GM19099 (cell line): ENCODE measurements at regions not wholly inside any gene's neighbourhood (a gene's known extent, or its start where the extent isn't known, plus 50 kb on each side); places are given as distances from the start of the nearest gene placed in this dataset.

Experiments
- POLR2A ChIP-seq: IDR thresholded peaks from 3 replicates; pipeline ENCODE4 v1.6.1; 2011; ENCODE audit warnings: low read depth; ENCODE audit not compliant: insufficient read length; ENCODE audit errors: extremely low read depth

DNA sequence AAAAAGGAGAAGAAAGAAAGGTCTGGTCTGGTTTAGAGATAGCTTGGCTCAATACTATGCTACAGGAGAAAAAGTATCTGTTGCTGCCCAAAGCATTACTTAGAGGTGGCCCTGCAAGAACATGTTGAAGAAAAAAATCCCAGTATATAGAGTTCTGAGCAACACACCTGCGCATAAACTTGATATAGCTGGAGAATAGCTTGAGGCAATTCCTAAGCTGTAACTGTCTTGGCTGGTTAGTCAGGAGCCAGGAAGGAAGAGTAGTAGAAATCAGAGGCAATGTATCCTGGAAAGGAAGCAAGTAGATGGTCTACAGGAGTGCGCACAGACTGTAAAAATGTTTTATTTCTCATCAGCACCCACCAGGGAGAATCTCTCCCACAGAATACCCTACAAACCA lies 209.7 kb downstream of the SLITRK1 start:
- TF ChIP-seq POLR2A: no peak

DNA sequence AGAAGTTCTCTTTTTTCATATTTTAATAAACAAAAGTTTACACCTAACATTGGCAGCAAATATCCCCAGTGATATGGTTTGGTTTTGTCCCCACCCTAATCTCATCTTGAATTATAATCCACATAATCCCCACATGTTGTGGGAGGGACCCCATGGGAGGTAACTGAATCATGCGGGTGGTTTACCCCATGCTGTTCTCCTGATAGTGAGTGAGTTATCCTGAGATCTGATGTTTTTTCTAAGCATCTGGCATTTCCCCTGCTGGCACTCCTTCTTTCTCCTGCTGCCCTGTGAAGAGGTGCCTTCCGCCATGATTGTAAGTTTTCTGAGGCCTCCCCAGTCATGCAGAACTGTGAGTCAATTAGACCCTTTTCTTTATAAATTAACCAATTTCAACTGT lies 214.7 kb downstream of the SLITRK1 start:
- TF ChIP-seq POLR2A: no peak

DNA sequence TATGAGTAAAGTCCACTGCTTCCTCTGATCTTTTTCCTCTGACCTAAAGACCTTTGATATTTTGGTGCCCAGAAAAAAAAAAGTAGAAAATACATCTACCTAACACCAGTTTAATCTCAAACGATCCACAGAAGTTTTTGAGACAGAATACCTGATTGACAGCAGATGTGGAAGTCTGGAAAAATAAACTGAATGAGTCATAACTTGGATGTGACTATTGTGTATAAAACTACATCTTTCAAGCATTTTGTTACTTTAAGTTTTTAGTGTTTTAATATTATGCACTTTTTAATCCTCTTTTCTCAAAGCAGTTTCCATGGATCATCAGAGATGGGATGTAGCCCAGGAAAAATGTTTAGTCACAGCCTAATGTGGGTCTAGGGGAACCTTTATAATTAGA lies 216.1 kb downstream of the SLITRK1 start:
- no peak for TF ChIP-seq POLR2A

DNA sequence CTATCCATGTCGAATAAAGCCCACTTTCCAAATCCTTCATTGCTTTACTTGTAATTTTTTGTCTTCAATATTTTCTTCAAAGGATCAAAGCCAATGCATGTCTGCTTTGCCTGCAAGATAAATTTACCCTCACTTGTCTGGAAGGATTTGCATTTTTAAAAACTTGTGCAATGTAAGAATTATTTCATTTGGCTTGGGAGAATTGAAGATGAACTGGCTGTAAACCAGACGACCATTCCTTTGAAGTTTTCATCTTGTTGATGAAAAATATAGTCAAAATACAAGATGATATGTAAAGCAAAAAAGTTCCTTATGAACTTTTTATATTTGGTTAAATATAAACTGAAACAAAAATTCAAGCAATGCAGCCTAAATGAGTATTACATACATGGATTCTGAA lies 225.0 kb downstream of the SLITRK1 start:
- TF ChIP-seq POLR2A: no peak

DNA sequence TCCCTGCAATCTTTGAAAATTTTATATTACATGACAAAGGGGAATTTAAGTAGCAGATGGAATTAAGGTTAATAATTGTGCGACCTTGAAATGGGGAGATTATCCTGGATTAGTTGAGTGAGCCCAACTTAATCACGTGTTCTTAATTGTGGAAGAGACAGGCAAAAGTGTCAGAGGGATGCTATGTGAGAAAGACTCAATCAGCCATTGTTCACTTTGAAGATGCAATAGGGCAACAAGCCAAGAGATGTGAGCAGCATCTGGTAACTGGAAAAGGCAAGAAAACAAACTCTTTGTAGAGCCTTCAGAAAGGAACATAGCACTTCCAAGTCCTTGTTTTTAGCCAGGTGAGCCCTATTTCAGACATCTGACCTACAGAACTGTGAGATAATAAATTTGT lies 247.7 kb downstream of the SLITRK1 start:
- no peak for TF ChIP-seq POLR2A

DNA sequence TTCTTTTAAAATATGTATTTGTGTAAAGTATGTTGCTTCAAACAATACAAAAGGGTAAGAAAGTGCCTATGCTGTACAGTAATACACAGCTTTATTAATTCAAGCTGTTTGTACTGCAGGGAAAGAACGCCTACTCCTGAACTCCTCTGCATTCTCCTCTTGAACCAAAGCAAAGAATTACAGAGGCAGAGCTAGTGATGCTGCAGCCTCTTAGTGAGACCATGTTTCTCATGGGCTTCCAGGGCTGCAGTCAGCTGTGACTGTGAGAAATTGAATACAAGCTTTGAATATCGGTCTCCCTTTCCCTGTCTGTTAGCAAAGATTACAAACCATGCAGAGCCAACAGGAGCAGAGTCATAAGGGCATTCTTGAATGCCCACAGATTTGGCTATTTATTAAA lies 248.5 kb downstream of the SLITRK1 start:
- no peak for TF ChIP-seq POLR2A

DNA sequence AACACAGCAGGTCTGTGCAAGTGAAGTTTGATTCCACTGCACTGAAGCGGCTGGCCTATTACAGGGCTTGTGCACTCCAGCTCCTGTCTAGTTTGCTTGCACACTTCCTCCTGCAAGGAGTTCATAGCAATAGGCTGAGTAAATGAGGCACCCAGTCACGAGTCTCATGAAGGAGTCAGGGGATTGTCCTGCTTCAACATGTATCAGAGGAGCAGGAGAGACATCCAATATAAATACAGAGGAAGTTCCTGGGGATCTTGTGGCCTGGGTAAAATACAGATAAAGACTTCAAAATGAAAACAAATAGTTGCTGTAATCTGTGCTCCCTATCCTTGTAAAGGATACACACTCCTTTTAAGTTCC lies 259.9 kb downstream of the SLITRK1 start:
- no peak for TF ChIP-seq POLR2A

DNA sequence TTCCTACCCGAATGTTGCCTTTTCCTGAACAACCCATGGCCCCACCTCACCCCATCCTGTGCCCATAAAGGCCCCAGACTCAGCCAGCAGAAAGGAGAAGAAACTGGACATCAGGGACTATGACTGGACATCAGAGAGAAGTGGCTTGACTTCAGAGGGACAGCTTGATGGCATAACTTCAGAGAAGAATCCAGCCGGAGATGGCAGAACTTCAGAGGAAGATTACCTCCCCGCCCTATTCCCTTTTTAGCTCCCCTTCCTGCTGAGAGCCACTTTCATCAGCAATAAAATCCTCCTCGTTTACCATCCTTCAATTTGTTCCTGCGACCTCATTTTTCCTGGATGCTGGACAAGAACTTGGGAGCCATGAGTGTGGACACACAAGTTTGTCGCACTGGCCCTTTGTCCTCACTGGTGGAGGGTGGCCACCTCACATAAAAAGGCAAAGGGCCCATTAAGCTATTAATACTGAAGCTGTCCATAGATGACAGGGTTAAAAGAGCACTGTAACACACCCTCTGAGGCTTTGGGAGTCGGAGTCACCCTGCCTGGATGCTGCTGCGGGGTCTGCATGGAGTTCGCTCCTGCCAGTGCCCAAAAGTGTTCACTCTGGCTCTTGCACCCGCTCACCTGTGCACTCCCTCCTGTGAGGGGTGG lies 260.4 kb downstream of the SLITRK1 start:
- no peak for TF ChIP-seq POLR2A

DNA sequence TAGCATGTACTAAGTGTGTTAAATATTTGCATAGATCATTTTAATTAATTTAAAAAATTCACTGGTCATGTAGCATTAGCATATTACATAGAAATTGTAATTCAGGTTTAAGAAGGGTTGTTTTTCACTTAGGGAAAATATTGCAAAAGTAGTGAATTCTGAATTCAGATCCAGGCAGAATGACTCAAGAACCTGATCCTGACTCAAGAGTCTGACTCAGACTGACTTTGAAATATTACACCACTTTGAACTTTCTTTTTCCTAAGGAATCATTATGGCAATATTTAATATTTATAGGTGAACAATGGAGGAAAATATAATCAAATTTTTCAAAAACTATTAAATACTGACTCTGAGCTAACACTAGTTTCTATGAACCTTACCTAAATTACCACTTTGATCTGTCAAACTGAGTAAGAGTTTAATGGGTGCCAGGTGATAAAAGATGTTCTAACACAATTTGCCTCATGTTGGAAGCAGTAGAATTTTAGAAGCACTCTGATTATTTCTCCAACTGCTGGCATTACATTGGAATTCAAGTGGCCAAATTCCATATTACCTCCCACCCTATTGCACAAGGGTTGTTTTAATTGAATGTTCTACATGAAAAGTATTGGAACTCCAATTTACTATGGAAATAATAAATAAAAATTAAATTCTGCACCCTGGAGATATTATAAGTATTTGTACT lies 261.6 kb downstream of the SLITRK1 start:
- TF ChIP-seq POLR2A: no peak

DNA sequence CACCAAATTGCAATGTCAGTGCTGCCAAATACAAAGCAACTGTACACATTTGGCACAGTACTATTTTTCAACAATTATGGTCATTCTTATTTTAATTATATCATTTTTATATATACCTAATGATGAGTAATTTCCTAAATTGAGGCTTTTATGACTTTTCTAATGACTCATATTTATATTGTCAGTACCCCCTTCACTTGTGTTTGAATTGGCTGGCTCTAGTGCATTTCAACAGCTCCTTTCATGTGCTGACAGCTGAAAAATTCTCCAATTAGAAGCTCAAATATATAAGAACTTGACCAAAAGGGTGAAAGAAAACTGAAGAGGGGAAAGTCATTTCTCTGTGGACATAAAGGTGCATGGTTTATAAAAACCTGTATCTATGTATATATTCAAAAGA lies 263.3 kb downstream of the SLITRK1 start:
- no peak for TF ChIP-seq POLR2A

DNA sequence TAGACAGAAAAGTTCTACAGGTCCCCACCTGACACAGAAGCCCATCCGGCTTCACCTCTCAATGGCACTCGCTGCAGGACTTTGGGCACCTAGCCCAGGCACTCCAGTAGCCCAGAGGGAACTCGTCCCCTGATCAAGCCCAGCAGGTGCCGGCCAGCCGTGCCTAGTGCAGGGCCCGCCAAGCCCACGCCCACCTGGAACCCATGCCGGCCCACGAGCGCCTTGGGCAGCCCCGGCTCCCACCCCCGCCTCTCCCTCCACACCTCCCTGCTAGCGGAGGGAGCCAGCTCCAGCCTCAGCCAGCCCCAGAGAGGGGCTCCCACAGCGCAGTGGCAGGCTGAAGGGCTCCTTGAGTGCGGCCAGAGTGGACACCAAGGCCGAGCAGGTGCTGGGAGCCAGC lies 268.8 kb downstream of the SLITRK1 start:
- TF ChIP-seq POLR2A: no peak

DNA sequence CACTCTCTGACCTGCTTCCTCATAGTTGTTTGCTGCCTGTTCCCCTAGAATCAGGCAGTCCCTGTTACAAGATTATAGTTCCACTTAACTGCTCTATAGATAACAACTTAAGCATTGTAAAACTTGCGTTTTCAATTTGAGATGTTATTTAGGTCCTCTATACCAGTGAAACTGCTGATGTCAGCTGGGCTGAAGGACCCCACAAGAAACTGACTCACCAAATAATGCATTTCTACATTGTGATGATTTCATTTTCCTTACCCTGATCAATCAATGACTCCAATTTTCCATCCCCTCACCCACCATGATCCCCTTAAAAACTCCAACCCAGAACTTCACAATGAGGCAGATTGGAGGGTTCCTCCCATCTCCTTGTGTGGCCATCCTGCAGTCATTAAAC lies 280.7 kb downstream of the SLITRK1 start:
- TF ChIP-seq POLR2A: no peak

DNA sequence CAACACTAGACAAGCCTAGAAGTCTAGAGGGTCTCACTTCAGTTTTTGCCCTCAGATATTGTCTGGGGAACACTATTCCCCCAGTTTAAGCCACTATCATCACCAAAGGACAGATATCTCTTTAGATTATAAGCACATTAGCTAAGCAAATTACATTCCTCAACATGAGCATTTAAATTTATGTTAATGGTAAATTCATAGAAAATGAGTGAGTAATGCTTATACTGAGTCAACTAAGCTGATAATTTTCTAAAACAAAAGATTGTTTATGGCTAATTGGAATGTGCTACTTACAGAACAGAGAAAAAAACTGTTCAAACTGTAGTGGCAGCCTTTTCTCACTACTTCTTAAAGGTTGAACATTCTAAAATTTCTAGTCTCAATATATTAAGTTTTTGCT lies 290.2 kb downstream of the SLITRK1 start:
- TF ChIP-seq POLR2A: no peak

DNA sequence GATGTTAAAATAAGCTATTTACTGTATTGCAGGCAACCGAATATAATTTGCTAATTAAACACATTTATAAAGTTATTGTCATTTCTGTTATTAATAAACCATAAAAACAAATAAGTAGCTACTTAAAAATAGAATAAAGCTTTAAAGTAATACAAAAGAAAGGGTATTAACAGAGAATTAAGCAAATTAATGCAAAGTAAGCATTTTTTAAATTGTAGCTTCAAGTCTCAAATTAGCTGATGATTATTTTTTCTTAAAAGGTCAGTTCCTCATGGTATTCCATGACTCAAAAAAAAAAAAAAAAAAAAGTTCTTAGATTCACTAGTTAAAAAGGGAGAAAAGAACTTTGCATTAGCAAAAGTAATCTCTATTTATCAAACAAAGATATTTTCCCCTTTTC lies 292.5 kb downstream of the SLITRK1 start:
- no peak for TF ChIP-seq POLR2A

DNA sequence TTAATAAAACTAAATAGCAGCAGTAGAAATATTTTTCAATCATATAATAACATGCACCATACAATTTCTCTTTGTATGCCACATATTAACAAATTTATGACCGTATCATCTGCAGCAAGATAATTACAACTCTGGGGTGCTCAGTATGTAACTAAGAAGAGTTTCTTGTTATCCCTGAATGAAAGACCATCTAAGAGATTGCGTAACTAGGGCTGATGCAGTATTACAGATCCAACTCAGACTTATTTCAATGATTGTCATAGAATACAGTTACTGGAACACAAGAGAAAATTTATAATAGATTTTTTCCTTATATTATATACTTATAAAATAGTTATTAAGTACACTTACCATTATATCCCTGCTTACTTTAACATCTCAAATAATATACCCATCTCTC lies 305.1 kb downstream of the SLITRK1 start:
- TF ChIP-seq POLR2A: no peak

DNA sequence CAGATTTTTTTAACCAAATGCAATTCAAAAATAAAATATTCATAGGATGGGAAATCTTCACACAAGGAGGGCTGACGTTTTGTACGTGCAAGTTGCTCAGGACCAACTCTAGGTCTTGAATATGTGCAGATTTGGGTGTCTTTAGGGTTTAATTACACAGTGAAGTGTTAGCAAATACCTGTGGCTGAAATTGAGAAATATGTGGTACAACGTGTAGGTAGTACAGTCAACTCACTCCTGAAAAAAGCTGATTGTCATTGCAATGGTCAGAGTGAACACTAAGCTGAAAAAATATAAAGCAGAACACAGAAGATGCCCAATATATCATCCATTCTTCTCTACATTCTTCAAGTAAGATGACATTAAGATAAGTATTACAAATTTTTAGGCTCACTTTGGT lies 314.3 kb downstream of the SLITRK1 start:
- TF ChIP-seq POLR2A: no peak

DNA sequence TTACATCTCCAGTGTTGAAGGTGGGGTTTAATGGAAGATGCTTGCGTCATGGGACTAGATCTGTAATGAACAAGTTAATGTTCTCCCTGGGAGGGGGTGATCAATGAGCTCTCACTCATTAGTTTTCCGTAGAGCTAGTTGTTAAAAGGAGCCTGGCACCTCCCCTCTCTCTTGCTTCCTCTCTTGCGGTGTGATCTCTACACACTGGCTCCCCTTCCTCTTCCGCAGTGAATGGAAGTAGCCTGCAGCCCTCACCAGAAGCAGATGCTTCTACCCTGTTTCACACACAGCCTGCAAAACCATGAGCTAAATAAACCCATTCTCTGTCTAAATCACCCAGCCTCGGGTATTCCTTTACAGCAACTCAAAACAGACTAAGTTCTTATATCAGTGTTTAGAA lies 318.8 kb downstream of the SLITRK1 start:
- no peak for TF ChIP-seq POLR2A

DNA sequence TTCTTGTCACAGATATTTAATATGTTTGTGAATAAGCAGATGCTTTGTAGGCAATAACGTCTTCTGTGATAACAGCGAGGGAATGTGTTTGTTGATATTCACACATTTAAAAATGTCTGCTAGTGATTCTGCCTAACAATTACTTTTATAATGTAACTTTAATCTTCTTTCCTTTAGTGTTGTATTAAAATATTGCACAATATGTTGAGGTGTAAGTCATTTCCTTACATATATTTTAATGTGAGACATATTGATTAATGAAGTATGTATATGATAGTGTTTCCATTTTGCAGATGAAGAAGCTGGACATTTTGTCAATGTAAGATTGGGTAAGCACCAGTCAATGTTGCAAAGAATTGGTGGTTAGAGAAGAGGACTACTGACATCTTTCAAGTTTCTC lies 324.4 kb downstream of the SLITRK1 start:
- TF ChIP-seq POLR2A: no peak

DNA sequence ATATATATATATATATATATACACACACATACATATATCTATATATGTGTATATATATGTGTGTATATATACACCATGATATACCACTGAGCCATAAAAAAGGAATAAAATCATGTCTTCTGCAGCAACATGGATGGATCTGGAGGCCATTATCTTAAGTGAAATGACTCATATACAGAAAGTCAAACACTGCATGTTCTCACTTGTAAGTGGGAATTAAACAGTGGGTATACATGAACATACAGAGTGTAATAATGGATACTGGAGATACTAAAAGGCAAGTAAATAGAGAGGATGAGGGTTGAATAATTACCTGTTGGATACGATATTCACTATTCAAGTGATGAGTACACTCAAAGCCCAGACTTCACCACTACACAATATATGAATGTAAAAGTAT lies 332.6 kb downstream of the SLITRK1 start:
- no peak for TF ChIP-seq POLR2A
